ENCODE measurements at regions not wholly inside any gene's neighbourhood (a gene's known extent, or its start where the extent isn't known, plus 50 kb on each side); places are given as distances from the start of the nearest gene placed in this dataset.

GRCh38 chr2:115904516-115904915 is 1462.1 kb downstream of the DPP10 start:
- Histone ChIP-seq H3K27ac (ENCODE audit: low read depth in 1 of 2, low read length in 2 of 2) (no peak overlapping the region), H3K36me3 (ENCODE audit: control insufficient read depth in 1 of 2, insufficient read depth in 2 of 2, low read length in 1 of 2) (no peaks in the 10 kb centered on the region), H3K4me1 (ENCODE audit: control insufficient read depth in 1 of 2, insufficient read depth in 2 of 2, low read length in 2 of 2) (no peaks in the 10 kb centered on the region), H3K4me3 (ENCODE audit: low read length in 2 of 2) (no peak overlapping the region), H3K9me3 (ENCODE audit: control insufficient read depth, low read length) (no peaks in the 10 kb centered on the region), H3K27me3 (ENCODE audit: control insufficient read depth in 1 of 2, insufficient read depth in 2 of 2, low read length in 1 of 2) (peaks cover 0 to 2% of the 10 kb centered on the region in 2 donors)
- WGBS, 2 donors: 78 to 84% methylated on average over 1 of the region's 1 CpG
- intact Hi-C loops (cut with DNase I): no loop called here
- DNase-seq: no peak
- ATAC-seq (ENCODE audit: low FRiP score): no peak

- intact Hi-C loops (cut with DNase I): no loop called here
- no peak overlapping the region for H3K4me3 ChIP-seq (ENCODE audit: low read length in 2 of 2)
- H3K9me3 ChIP-seq (ENCODE audit: control insufficient read depth, low read length): no peaks in the 10 kb centered on the region
- WGBS, 2 donors: 61 to 64% methylated on average over 2 of the region's 2 CpGs
- DNase-seq: no peak
- peaks cover 0 to 2% of the 10 kb centered on the region in 2 donors for H3K27me3 ChIP-seq (ENCODE audit: control insufficient read depth in 1 of 2, insufficient read depth in 2 of 2, low read length in 1 of 2)
- no peaks in the 10 kb centered on the region for H3K36me3 ChIP-seq (ENCODE audit: control insufficient read depth in 1 of 2, insufficient read depth in 2 of 2, low read length in 1 of 2)
- no peak overlapping the region for H3K27ac ChIP-seq (ENCODE audit: low read depth in 1 of 2, low read length in 2 of 2)
- no peaks in the 10 kb centered on the region for H3K4me1 ChIP-seq (ENCODE audit: control insufficient read depth in 1 of 2, insufficient read depth in 2 of 2, low read length in 2 of 2)
- no peak for ATAC-seq (ENCODE audit: low FRiP score)
Observed at GRCh38 chr2:115908731-115909130, 1466.3 kb downstream of the DPP10 start.

GRCh38 chr2:115910270-115910669 is 1467.8 kb downstream of the DPP10 start:
- 59 to 61% methylated on average over 6 of the region's 6 CpGs for whole genome bisulfite sequencing, 2 donors
- no peak for DNase-seq
- Histone ChIP-seq H3K36me3 (ENCODE audit: control insufficient read depth in 1 of 2, insufficient read depth in 2 of 2, low read length in 1 of 2) (no peaks in the 10 kb centered on the region), H3K27ac (ENCODE audit: low read depth in 1 of 2, low read length in 2 of 2) (no peak overlapping the region), H3K4me1 (ENCODE audit: control insufficient read depth in 1 of 2, insufficient read depth in 2 of 2, low read length in 2 of 2) (no peaks in the 10 kb centered on the region), H3K4me3 (ENCODE audit: low read length in 2 of 2) (no peak overlapping the region), H3K9me3 (ENCODE audit: control insufficient read depth, low read length) (no peaks in the 10 kb centered on the region), H3K27me3 (ENCODE audit: control insufficient read depth in 1 of 2, insufficient read depth in 2 of 2, low read length in 1 of 2) (peaks cover 0 to 2% of the 10 kb centered on the region in 2 donors)
- no peak for ATAC-seq (ENCODE audit: low FRiP score)
- intact Hi-C loops (cut with DNase I): no loop called here

GRCh38 chr2:115913921-115914320 is 1471.5 kb downstream of the DPP10 start:
- no peaks in the 10 kb centered on the region for H3K36me3 ChIP-seq (ENCODE audit: control insufficient read depth in 1 of 2, insufficient read depth in 2 of 2, low read length in 1 of 2)
- intact Hi-C loops (cut with DNase I): no loop called here

DNA sequence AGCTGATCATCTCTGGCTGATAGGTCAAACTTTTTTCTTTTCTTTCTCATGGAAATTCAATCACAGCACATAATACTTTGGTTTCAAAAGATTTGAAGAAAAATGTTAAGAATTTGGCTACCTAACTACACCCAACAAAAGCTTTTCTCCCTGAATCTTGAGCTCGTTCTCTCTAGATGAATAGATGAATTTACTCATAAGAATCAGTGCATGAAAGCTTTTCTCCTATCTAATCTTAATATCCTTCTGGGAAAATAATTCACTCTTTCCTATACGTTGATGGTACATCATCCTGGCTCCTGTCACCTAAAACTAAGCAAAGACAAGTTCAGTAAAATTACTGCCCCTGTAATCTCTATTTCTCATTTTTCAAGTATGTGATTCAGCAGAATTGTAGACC is 1479.1 kb downstream of the DPP10 start:
- no peak for ATAC-seq (ENCODE audit: low FRiP score)
- H3K36me3 ChIP-seq (ENCODE audit: control insufficient read depth in 1 of 2, insufficient read depth in 2 of 2, low read length in 1 of 2): no peaks in the 10 kb centered on the region
- H3K27ac ChIP-seq (ENCODE audit: low read depth in 1 of 2, low read length in 2 of 2): no peak overlapping the region
- H3K9me3 ChIP-seq (ENCODE audit: control insufficient read depth, low read length): no peaks in the 10 kb centered on the region
- 30 to 34% methylated on average over 2 of the region's 2 CpGs for WGBS, 2 donors
- intact Hi-C loops (cut with DNase I): no loop called here
- DNase-seq: no peak
- H3K27me3 ChIP-seq (ENCODE audit: control insufficient read depth in 1 of 2, insufficient read depth in 2 of 2, low read length in 1 of 2): no peaks in the 10 kb centered on the region
- no peak overlapping the region for H3K4me3 ChIP-seq (ENCODE audit: low read length in 2 of 2)
- no peaks in the 10 kb centered on the region for H3K4me1 ChIP-seq (ENCODE audit: control insufficient read depth in 1 of 2, insufficient read depth in 2 of 2, low read length in 2 of 2)

More at GRCh38 chr2:115913921-115914320, 1471.5 kb downstream of the DPP10 start:
- no peaks in the 10 kb centered on the region for H3K9me3 ChIP-seq (ENCODE audit: control insufficient read depth, low read length)
- WGBS, 2 donors: 79 to 80% methylated on average over 5 of the region's 5 CpGs
- H3K27me3 ChIP-seq (ENCODE audit: control insufficient read depth in 1 of 2, insufficient read depth in 2 of 2, low read length in 1 of 2): no peaks in the 10 kb centered on the region
- H3K27ac ChIP-seq (ENCODE audit: low read depth in 1 of 2, low read length in 2 of 2): no peak overlapping the region
- DNase-seq: no peak
- H3K4me3 ChIP-seq (ENCODE audit: low read length in 2 of 2): no peak overlapping the region
- no peak for ATAC-seq (ENCODE audit: low FRiP score)
- no peaks in the 10 kb centered on the region for H3K4me1 ChIP-seq (ENCODE audit: control insufficient read depth in 1 of 2, insufficient read depth in 2 of 2, low read length in 2 of 2)

GRCh38 chr2:115939902-115940301 is 1497.5 kb downstream of the DPP10 start:
- Histone ChIP-seq H3K4me3 (ENCODE audit: low read length in 2 of 2) (no peak overlapping the region), H3K27me3 (ENCODE audit: control insufficient read depth in 1 of 2, insufficient read depth in 2 of 2, low read length in 1 of 2) (no peaks in the 10 kb centered on the region), H3K36me3 (ENCODE audit: control insufficient read depth in 1 of 2, insufficient read depth in 2 of 2, low read length in 1 of 2) (no peaks in the 10 kb centered on the region), H3K9me3 (ENCODE audit: control insufficient read depth, low read length) (no peaks in the 10 kb centered on the region), H3K4me1 (ENCODE audit: control insufficient read depth in 1 of 2, insufficient read depth in 2 of 2, low read length in 2 of 2) (no peaks in the 10 kb centered on the region), H3K27ac (ENCODE audit: low read depth in 1 of 2, low read length in 2 of 2) (no peak overlapping the region)
- no peak for ATAC-seq (ENCODE audit: low FRiP score)
- DNase-seq: no peak
- WGBS, 2 donors: 74 to 80% methylated on average over 3 of the region's 3 CpGs
- intact Hi-C loops (cut with DNase I): no loop called here

GRCh38 chr2:115942800-115943199 is 1500.4 kb downstream of the DPP10 start:
- intact Hi-C loops (cut with DNase I): no loop called here
- H3K27me3 ChIP-seq (ENCODE audit: control insufficient read depth in 1 of 2, insufficient read depth in 2 of 2, low read length in 1 of 2): no peaks in the 10 kb centered on the region
- 41 to 42% methylated on average over 5 of the region's 5 CpGs for WGBS, 2 donors

DNA sequence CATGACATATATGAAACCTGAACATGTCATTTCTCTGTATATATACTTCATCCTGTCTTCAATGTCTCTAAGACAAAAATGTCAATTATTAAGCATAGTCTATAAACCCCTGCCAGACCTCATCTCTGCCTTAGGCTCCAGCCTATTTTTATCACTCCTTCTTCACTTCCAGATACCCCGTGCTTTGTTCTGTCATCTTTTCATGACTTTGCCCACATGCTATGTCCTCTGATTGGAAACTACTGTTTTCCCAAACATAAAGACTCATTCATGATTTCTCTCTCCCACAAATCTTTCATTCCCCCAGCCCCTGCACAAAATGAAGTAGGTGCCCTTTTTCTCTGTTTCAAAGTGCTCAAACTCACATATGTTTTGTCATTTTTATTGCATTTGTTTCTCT is 1503.9 kb downstream of the DPP10 start:
- Histone ChIP-seq H3K9me3 (ENCODE audit: control insufficient read depth, low read length) (no peaks in the 10 kb centered on the region), H3K36me3 (ENCODE audit: control insufficient read depth in 1 of 2, insufficient read depth in 2 of 2, low read length in 1 of 2) (no peaks in the 10 kb centered on the region), H3K27ac (ENCODE audit: low read depth in 1 of 2, low read length in 2 of 2) (no peak overlapping the region), H3K4me3 (ENCODE audit: low read length in 2 of 2) (no peak overlapping the region), H3K4me1 (ENCODE audit: control insufficient read depth in 1 of 2, insufficient read depth in 2 of 2, low read length in 2 of 2) (no peaks in the 10 kb centered on the region), H3K27me3 (ENCODE audit: control insufficient read depth in 1 of 2, insufficient read depth in 2 of 2, low read length in 1 of 2) (no peaks in the 10 kb centered on the region)
- DNase-seq (no peak), ATAC-seq (ENCODE audit: low FRiP score) (no peak)
- 48 to 56% methylated on average over 1 of the region's 1 CpG for WGBS, 2 donors
- intact Hi-C loops (cut with DNase I): no loop called here

More at GRCh38 chr2:115942800-115943199, 1500.4 kb downstream of the DPP10 start:
- Histone ChIP-seq H3K36me3 (ENCODE audit: control insufficient read depth in 1 of 2, insufficient read depth in 2 of 2, low read length in 1 of 2) (no peaks in the 10 kb centered on the region), H3K4me1 (ENCODE audit: control insufficient read depth in 1 of 2, insufficient read depth in 2 of 2, low read length in 2 of 2) (no peaks in the 10 kb centered on the region), H3K27ac (ENCODE audit: low read depth in 1 of 2, low read length in 2 of 2) (no peak overlapping the region), H3K9me3 (ENCODE audit: control insufficient read depth, low read length) (no peaks in the 10 kb centered on the region), H3K4me3 (ENCODE audit: low read length in 2 of 2) (no peak overlapping the region)
- DNase-seq: no peak
- ATAC-seq (ENCODE audit: low FRiP score): no peak

DNA sequence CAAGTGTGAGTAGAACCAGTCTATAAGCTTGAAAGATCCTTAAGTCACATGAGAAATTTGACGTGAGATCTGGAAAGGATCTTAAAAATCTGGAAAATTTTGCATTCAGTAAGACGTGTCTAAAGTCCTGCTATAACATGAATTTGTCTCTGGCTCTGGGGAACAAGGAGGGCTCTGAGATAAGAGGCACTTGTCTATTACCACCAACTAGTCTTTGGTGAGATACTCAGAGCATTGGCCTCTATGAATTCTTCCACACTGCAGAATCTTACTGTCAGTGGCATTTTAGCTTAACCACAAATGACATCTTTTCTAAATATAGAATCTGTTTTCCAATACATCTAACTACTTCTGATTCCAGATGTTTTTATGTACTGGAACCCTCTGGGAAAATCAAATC is 1504.5 kb downstream of the DPP10 start:
- Histone ChIP-seq H3K4me3 (ENCODE audit: low read length in 2 of 2) (no peak overlapping the region), H3K27ac (ENCODE audit: low read depth in 1 of 2, low read length in 2 of 2) (no peak overlapping the region), H3K4me1 (ENCODE audit: control insufficient read depth in 1 of 2, insufficient read depth in 2 of 2, low read length in 2 of 2) (no peaks in the 10 kb centered on the region), H3K27me3 (ENCODE audit: control insufficient read depth in 1 of 2, insufficient read depth in 2 of 2, low read length in 1 of 2) (no peaks in the 10 kb centered on the region), H3K9me3 (ENCODE audit: control insufficient read depth, low read length) (no peaks in the 10 kb centered on the region), H3K36me3 (ENCODE audit: control insufficient read depth in 1 of 2, insufficient read depth in 2 of 2, low read length in 1 of 2) (no peaks in the 10 kb centered on the region)
- DNase-seq: no peak
- ATAC-seq (ENCODE audit: low FRiP score): no peak
- intact Hi-C loops (cut with DNase I): no loop called here
- WGBS, 2 donors: 60 to 65% methylated on average over 2 of the region's 2 CpGs

All from aorta (tissue), 5 donors.